ENCODE measurements at regions not wholly inside any gene's neighbourhood (a gene's known extent, or its start where the extent isn't known, plus 50 kb on each side); places are given as distances from the start of the nearest gene placed in this dataset.

GRCh38 chr2:125169022-125169763, 1144.1 kb downstream of the CNTNAP5 start:
- TF ChIP-seq MAX (IDR thresholded peaks at IDR 0.05; ENCODE audit: low read depth, low read length): no peak
- no peak for DNase-seq (ENCODE audit: low read depth)
- no peak overlapping the region for H3K4me3 ChIP-seq (ENCODE audit: low read depth, low read length)

GRCh38 chr2:125169764-125170146, 1144.7 kb downstream of the CNTNAP5 start:
- no peak for DNase-seq (ENCODE audit: low read depth)
- no peak overlapping the region for H3K4me3 ChIP-seq (ENCODE audit: low read depth, low read length)
- TF ChIP-seq CTCF (IDR thresholded peaks at IDR 0.05; ENCODE audit: low read depth, low read length) (no peak), POLR2A (IDR thresholded peaks at IDR 0.05; ENCODE audit: extremely low read depth, insufficient read length) (no peak), MAX (IDR thresholded peaks at IDR 0.05; ENCODE audit: low read depth, low read length) (no peak), MYC (IDR thresholded peaks at IDR 0.05; ENCODE audit: low read depth, low read length) (no peak)

GRCh38 chr2:125172181-125172580, 1147.1 kb downstream of the CNTNAP5 start:
- no peak for DNase-seq (ENCODE audit: low read depth)
- TF ChIP-seq MAX (IDR thresholded peaks at IDR 0.05; ENCODE audit: low read depth, low read length) (no peak), POLR2A (IDR thresholded peaks at IDR 0.05; ENCODE audit: extremely low read depth, insufficient read length) (no peak), MYC (IDR thresholded peaks at IDR 0.05; ENCODE audit: low read depth, low read length) (no peak), CTCF (IDR thresholded peaks at IDR 0.05; ENCODE audit: low read depth, low read length) (no peak)
- H3K4me3 ChIP-seq (ENCODE audit: low read depth, low read length): no peak overlapping the region

GRCh38 chr2:125175415-125175814, 1150.3 kb downstream of the CNTNAP5 start:
- TF ChIP-seq POLR2A (IDR thresholded peaks at IDR 0.05; ENCODE audit: extremely low read depth, insufficient read length) (no peak), MAX (IDR thresholded peaks at IDR 0.05; ENCODE audit: low read depth, low read length) (no peak), CTCF (IDR thresholded peaks at IDR 0.05; ENCODE audit: low read depth, low read length) (no peak), MYC (IDR thresholded peaks at IDR 0.05; ENCODE audit: low read depth, low read length) (no peak)
- no peak overlapping the region for H3K4me3 ChIP-seq (ENCODE audit: low read depth, low read length)
- no peak for DNase-seq (ENCODE audit: low read depth)

GRCh38 chr2:125185691-125186270, 1160.7 kb downstream of the CNTNAP5 start:
- no peak overlapping the region for H3K4me3 ChIP-seq (ENCODE audit: low read depth, low read length)
- no peak for DNase-seq (ENCODE audit: low read depth)
- TF ChIP-seq POLR2A (IDR thresholded peaks at IDR 0.05; ENCODE audit: extremely low read depth, insufficient read length) (no peak), MAX (IDR thresholded peaks at IDR 0.05; ENCODE audit: low read depth, low read length) (no peak), MYC (IDR thresholded peaks at IDR 0.05; ENCODE audit: low read depth, low read length) (no peak), CTCF (IDR thresholded peaks at IDR 0.05; ENCODE audit: low read depth, low read length) (no peak)

- no peak for DNase-seq (ENCODE audit: low read depth)
- TF ChIP-seq POLR2A (IDR thresholded peaks at IDR 0.05; ENCODE audit: extremely low read depth, insufficient read length): no peak
- TF ChIP-seq CTCF (IDR thresholded peaks at IDR 0.05; ENCODE audit: low read depth, low read length): no peak
- TF ChIP-seq MAX (IDR thresholded peaks at IDR 0.05; ENCODE audit: low read depth, low read length): no peak
- no peak for TF ChIP-seq MYC (IDR thresholded peaks at IDR 0.05; ENCODE audit: low read depth, low read length)
- no peak overlapping the region for H3K4me3 ChIP-seq (ENCODE audit: low read depth, low read length)
Observed at GRCh38 chr2:125207431-125207830, 1182.3 kb downstream of the CNTNAP5 start.

All from NB4 (cell line).